ENCODE measurements at regions not wholly inside any gene's neighbourhood (a gene's known extent, or its start where the extent isn't known, plus 50 kb on each side); places are given as distances from the start of the nearest gene placed in this dataset.
"Not testable (repeated sequence)": the region's sequence is repeated elsewhere in the genome, so short reads cannot be mapped to it uniquely, and the experiment has no call there.

GRCh38 chr2:182592691-182593393, 123.2 kb upstream of the DNAJC10 start:
- peaks cover 2 to 18% (median 7%) of the 10 kb centered on the region in 5 donors for H3K27me3 Mint-ChIP-seq
- ATAC-seq = no peak
- no peaks in the 10 kb centered on the region for H3K4me1 Mint-ChIP-seq

GRCh38 chr2:182593394-182593975, 122.6 kb upstream of the DNAJC10 start:
- H3K27me3 Mint-ChIP-seq = peaks cover 3 to 18% (median 10%) of the 10 kb centered on the region in 5 donors
- no peaks in the 10 kb centered on the region for H3K36me3 Mint-ChIP-seq
- POLR2A ChIA-PET = no interaction called here
- DNase-seq (no peak), ATAC-seq (no peak)
- H3K4me3 Mint-ChIP-seq = no peak overlapping the region
- no peaks in the 10 kb centered on the region for H3K4me1 Mint-ChIP-seq
- H3K27ac Mint-ChIP-seq = no peak overlapping the region
- H3K9me3 Mint-ChIP-seq = no peaks in the 10 kb centered on the region

More at GRCh38 chr2:182592691-182593393, 123.2 kb upstream of the DNAJC10 start:
- DNase-seq = no peak
- POLR2A ChIA-PET = no interaction called here
- Mint-ChIP-seq H3K27ac (no peak overlapping the region), H3K9me3 (no peaks in the 10 kb centered on the region), H3K36me3 (no peaks in the 10 kb centered on the region), H3K4me3 (no peak overlapping the region)

- no peak overlapping the region for H3K4me3 Mint-ChIP-seq
- H3K4me1 Mint-ChIP-seq = no peaks in the 10 kb centered on the region
- ATAC-seq (no peak), DNase-seq (no peak)
- peaks cover 5 to 18% (median 10%) of the 10 kb centered on the region in 5 donors for H3K27me3 Mint-ChIP-seq
- no peaks in the 10 kb centered on the region for H3K36me3 Mint-ChIP-seq
- no peaks in the 10 kb centered on the region for H3K9me3 Mint-ChIP-seq
- POLR2A ChIA-PET = no interaction called here
- no peak overlapping the region for H3K27ac Mint-ChIP-seq
Observed at GRCh38 chr2:182594286-182594685, 121.8 kb upstream of the DNAJC10 start.

GRCh38 chr2:182595650-182596049, 120.4 kb upstream of the DNAJC10 start:
- Mint-ChIP-seq H3K4me3 (no peak overlapping the region), H3K27me3 (peaks cover 4 to 18% (median 10%) of the 10 kb centered on the region in 5 donors), H3K4me1 (no peaks in the 10 kb centered on the region), H3K36me3 (no peaks in the 10 kb centered on the region), H3K9me3 (no peaks in the 10 kb centered on the region), H3K27ac (no peak overlapping the region)
- POLR2A ChIA-PET = no interaction called here
- ATAC-seq (no peak), DNase-seq (no peak)

GRCh38 chr2:182597570-182598295, 118.3 kb upstream of the DNAJC10 start:
- POLR2A ChIA-PET = no interaction called here
- H3K9me3 Mint-ChIP-seq = no peaks in the 10 kb centered on the region
- H3K27me3 Mint-ChIP-seq = peaks cover 4 to 18% (median 10%) of the 10 kb centered on the region in 5 donors
- H3K27ac Mint-ChIP-seq = no peak overlapping the region
- H3K4me1 Mint-ChIP-seq = no peaks in the 10 kb centered on the region
- no peak for ATAC-seq
- no peaks in the 10 kb centered on the region for H3K36me3 Mint-ChIP-seq
- H3K4me3 Mint-ChIP-seq = no peak overlapping the region
- DNase-seq = no peak

- no peaks in the 10 kb centered on the region for H3K4me1 Mint-ChIP-seq
- DNase-seq = no peak
- H3K27ac Mint-ChIP-seq = no peak overlapping the region
- ATAC-seq = no peak
- no peaks in the 10 kb centered on the region for H3K9me3 Mint-ChIP-seq
- POLR2A ChIA-PET = no interaction called here
- peaks cover 4 to 18% (median 10%) of the 10 kb centered on the region in 5 donors for H3K27me3 Mint-ChIP-seq
- H3K36me3 Mint-ChIP-seq = no peaks in the 10 kb centered on the region
- H3K4me3 Mint-ChIP-seq = no peak overlapping the region
Observed at GRCh38 chr2:182598626-182599025, 117.4 kb upstream of the DNAJC10 start.

GRCh38 chr2:182605166-182605565, 110.9 kb upstream of the DNAJC10 start:
- POLR2A ChIA-PET = no interaction called here

GRCh38 chr2:182606728-182607681, 109.1 kb upstream of the DNAJC10 start:
- Mint-ChIP-seq H3K9me3 (peaks cover 0 to 2% (median 0%) of the 10 kb centered on the region in 9 donors), H3K27ac (no peak overlapping the region), H3K4me3 (no peak overlapping the region), H3K36me3 (no peaks in the 10 kb centered on the region), H3K4me1 (no peaks in the 10 kb centered on the region), H3K27me3 (peaks cover 0 to 15% (median 4%) of the 10 kb centered on the region in 5 donors)
- POLR2A ChIA-PET = no interaction called here
- no peak for ATAC-seq
- no peak for DNase-seq

More at GRCh38 chr2:182605166-182605565, 110.9 kb upstream of the DNAJC10 start:
- peaks cover 0 to 15% (median 2%) of the 10 kb centered on the region in 5 donors for H3K27me3 Mint-ChIP-seq
- DNase-seq (no peak), ATAC-seq (no peak)
- H3K4me3 Mint-ChIP-seq = no peak overlapping the region
- no peaks in the 10 kb centered on the region for H3K4me1 Mint-ChIP-seq
- peaks cover 0 to 2% (median 0%) of the 10 kb centered on the region in 9 donors for H3K9me3 Mint-ChIP-seq
- H3K27ac Mint-ChIP-seq = no peak overlapping the region
- H3K36me3 Mint-ChIP-seq = no peaks in the 10 kb centered on the region

GRCh38 chr2:182608181-182608845, 107.7 kb upstream of the DNAJC10 start:
- peaks cover 0 to 15% (median 4%) of the 10 kb centered on the region in 5 donors for H3K27me3 Mint-ChIP-seq
- POLR2A ChIA-PET = no interaction called here
- H3K27ac Mint-ChIP-seq = no peak overlapping the region
- peaks cover 0 to 2% (median 0%) of the 10 kb centered on the region in 9 donors for H3K9me3 Mint-ChIP-seq
- H3K36me3 Mint-ChIP-seq = no peaks in the 10 kb centered on the region
- DNase-seq = no peak
- H3K4me3 Mint-ChIP-seq = no peak overlapping the region
- H3K4me1 Mint-ChIP-seq = no peaks in the 10 kb centered on the region
- ATAC-seq = no peak

- H3K27ac Mint-ChIP-seq = peak overlapping the region in 1 of 10 donors; percentile 33
Observed at GRCh38 chr2:182609005-182609404, 107.1 kb upstream of the DNAJC10 start.

GRCh38 chr2:182610231-182610630, 105.8 kb upstream of the DNAJC10 start:
- H3K4me3 Mint-ChIP-seq = no peak overlapping the region
- peaks cover 0 to 15% (median 4%) of the 10 kb centered on the region in 5 donors for H3K27me3 Mint-ChIP-seq
- H3K4me1 Mint-ChIP-seq = no peaks in the 10 kb centered on the region
- H3K9me3 Mint-ChIP-seq = peaks cover 0 to 2% (median 0%) of the 10 kb centered on the region in 9 donors
- DNase-seq (no peak), ATAC-seq (no peak)
- no peak overlapping the region for H3K27ac Mint-ChIP-seq
- POLR2A ChIA-PET = no interaction called here
- no peaks in the 10 kb centered on the region for H3K36me3 Mint-ChIP-seq

More at GRCh38 chr2:182609005-182609404, 107.1 kb upstream of the DNAJC10 start:
- DNase-seq, POLR2A ChIA-PET, H3K36me3 Mint-ChIP-seq, ATAC-seq, H3K4me1 Mint-ChIP-seq, H3K4me3 Mint-ChIP-seq, H3K9me3 Mint-ChIP-seq: not testable (repeated sequence)
- H3K27me3 Mint-ChIP-seq = peaks cover 0 to 15% (median 4%) of the 10 kb centered on the region in 5 donors

- H3K27ac Mint-ChIP-seq = no peak overlapping the region
- no peak for ATAC-seq
- POLR2A ChIA-PET = no interaction called here
Observed at GRCh38 chr2:182611009-182611408, 105.0 kb upstream of the DNAJC10 start.

More at GRCh38 chr2:182611009-182611408, 105.0 kb upstream of the DNAJC10 start:
- no peaks in the 10 kb centered on the region for H3K4me1 Mint-ChIP-seq
- peaks cover 0 to 2% (median 0%) of the 10 kb centered on the region in 9 donors for H3K9me3 Mint-ChIP-seq
- DNase-seq = no peak
- H3K4me3 Mint-ChIP-seq = no peak overlapping the region
- no peaks in the 10 kb centered on the region for H3K36me3 Mint-ChIP-seq
- H3K27me3 Mint-ChIP-seq = peaks cover 0 to 15% (median 2%) of the 10 kb centered on the region in 5 donors

All from naive thymus-derived CD8-positive, alpha-beta T cell (primary cell).